T-helper 1 cell treated with Interleukin-12 subunit alpha and Interleukin-12 subunit beta and Interleukin-4 antibody, amounts not matched to agents 30 μg/mL and 1 μg/mL, for 36 hours (primary cell): ENCODE measurements at regions not wholly inside any gene's neighbourhood (a gene's known extent, or its start where the extent isn't known, plus 50 kb on each side); places are given as distances from the start of the nearest gene placed in this dataset.
A peak's percentile ranks its signal among the peaks of the same experiment; 100 is the strongest.

Experiments
- H3K27ac Mint-ChIP-seq: one replicate; pipeline ENCODE4 v1.8.0; 2021; ENCODE audit warnings: mild to moderate bottlenecking, mixed read lengths
- H3K27me3 Mint-ChIP-seq: one replicate; pipeline ENCODE4 v1.8.0; 2021; ENCODE audit warnings: low read depth, mixed read lengths
- H3K36me3 Mint-ChIP-seq: one replicate; pipeline ENCODE4 v1.8.0; 2021; ENCODE audit warnings: low read depth, mixed read lengths
- H3K4me1 Mint-ChIP-seq: one replicate; pipeline ENCODE4 v1.8.0; 2021; ENCODE audit warnings: low read depth, mixed read lengths
- H3K4me3 Mint-ChIP-seq: one replicate; pipeline ENCODE4 v1.8.0; 2021; ENCODE audit warnings: mild to moderate bottlenecking, moderate library complexity, mixed read lengths
- H3K9me3 Mint-ChIP-seq: one replicate; pipeline ENCODE4 v1.8.0; 2021; ENCODE audit warnings: mixed read lengths

DNA sequence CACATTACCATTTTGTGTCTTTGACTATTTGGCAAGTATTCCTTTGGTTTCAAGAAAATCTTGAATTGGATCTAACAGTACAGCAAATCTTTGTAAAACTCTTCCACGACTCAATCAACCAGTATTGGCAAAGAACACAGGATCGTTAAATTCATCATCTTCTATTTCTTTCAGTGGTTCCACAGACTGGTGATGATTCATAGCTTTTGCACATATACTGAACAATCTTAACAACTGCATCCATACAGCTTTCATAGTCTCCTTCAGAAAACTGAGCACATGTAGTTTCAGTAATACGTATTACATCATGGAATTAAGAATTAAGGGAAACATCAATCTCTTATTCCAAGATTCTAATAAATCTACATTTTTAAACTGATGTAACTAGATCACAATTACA lies 91.6 kb upstream of the LIPC start:
- H3K9me3 Mint-ChIP-seq, result no peaks in the 10 kb centered on the region
- H3K4me1 Mint-ChIP-seq, result peaks cover 9% of the 10 kb centered on the region
- no peak overlapping the region for H3K27ac Mint-ChIP-seq
- no peak overlapping the region for H3K4me3 Mint-ChIP-seq
- peaks cover under 1% of the 10 kb centered on the region for H3K36me3 Mint-ChIP-seq
- peaks cover 4% of the 10 kb centered on the region for H3K27me3 Mint-ChIP-seq

DNA sequence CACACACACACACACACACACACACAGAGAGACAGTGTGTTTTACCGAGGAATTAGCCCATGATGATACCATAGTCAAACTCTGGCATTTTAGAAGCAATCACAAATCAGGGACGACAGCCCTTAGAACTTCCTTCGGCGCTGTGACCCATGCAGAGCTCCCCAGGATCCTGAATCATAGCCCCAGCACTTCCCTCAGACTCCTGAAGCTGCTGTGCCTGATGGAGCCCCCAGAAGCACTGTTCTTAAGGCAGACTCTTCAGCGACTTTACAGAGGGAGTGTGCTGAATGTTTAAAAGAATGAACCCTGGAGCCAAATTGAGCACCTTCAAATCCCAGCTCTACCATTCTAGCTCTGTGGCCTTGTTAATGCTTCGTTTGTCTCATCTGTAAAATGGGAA lies 89.3 kb upstream of the LIPC start:
- no peak overlapping the region for H3K4me3 Mint-ChIP-seq
- H3K36me3 Mint-ChIP-seq, result no peaks in the 10 kb centered on the region
- H3K4me1 Mint-ChIP-seq, result peaks cover 9% of the 10 kb centered on the region
- no peak overlapping the region for H3K27ac Mint-ChIP-seq
- peaks cover 4% of the 10 kb centered on the region for H3K27me3 Mint-ChIP-seq
- no peaks in the 10 kb centered on the region for H3K9me3 Mint-ChIP-seq

DNA sequence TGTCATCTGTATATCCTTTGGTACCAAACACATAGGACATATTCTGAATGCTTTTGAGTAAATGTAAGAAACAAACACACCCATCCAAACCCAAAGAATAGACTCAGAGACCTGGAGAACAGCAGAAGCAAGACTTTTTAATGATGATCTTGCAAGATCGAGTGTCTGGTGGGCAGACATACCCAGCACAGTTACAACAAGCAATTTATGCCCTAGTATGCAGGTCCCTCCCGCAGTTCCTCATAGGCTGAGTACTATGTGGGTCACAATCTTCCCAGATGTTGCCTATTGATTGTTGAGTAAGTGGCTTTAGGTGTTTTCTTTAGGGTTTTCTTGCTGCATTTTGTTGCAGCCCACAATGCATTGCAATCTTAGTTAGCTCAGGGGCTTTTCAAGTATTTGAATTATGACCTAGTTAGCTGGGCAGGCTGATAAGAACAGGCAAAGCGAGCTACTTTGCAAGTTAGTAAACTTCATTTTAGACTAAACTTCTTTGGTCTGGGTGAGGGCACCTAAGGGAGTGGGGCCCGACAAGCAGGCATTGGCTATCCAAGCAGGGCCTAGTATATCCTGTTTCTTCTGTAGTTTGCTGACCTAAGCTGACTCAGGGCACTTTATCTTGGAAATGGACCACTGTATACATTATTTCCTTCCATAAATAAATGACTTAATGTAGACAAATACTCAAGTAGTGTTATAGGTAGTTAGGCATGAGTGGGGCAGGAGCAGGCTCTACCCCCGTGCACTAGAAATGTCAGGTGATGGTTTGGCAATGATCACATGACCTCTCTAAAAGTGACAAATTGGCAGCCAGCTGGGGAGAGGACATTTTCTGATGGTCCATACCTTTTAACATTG lies 87.3 kb upstream of the LIPC start:
- Mint-ChIP-seq H3K36me3 (peaks cover 1% of the 10 kb centered on the region), H3K27me3 (peaks cover 4% of the 10 kb centered on the region), H3K9me3 (peaks cover 6% of the 10 kb centered on the region), H3K27ac (no peak overlapping the region), H3K4me3 (no peak overlapping the region), H3K4me1 (peaks cover 11% of the 10 kb centered on the region)

DNA sequence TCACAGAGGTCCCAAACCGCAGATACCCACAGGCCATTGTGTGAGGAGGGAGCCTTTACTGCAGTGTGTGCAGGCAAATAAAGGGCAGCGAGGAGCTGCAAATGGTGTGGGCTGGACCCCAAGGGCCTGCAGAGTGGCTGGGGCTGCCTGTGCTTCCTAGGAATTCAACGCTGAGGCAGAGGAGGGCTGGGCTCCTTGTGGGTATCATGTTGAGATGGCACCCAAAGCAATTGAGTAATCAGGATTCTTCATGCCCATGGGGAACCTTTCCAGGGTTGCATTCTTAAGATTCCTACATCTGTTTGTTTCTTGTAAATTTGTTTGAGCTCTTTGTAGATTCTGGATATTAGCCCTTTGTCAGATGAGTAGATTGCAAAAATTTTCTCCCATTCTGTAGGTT lies 85.4 kb upstream of the LIPC start:
- Mint-ChIP-seq H3K4me3 (no peak overlapping the region), H3K27me3 (peaks cover 4% of the 10 kb centered on the region), H3K36me3 (peaks cover 1% of the 10 kb centered on the region), H3K27ac (no peak overlapping the region), H3K9me3 (peaks cover 6% of the 10 kb centered on the region), H3K4me1 (peaks cover 7% of the 10 kb centered on the region)

DNA sequence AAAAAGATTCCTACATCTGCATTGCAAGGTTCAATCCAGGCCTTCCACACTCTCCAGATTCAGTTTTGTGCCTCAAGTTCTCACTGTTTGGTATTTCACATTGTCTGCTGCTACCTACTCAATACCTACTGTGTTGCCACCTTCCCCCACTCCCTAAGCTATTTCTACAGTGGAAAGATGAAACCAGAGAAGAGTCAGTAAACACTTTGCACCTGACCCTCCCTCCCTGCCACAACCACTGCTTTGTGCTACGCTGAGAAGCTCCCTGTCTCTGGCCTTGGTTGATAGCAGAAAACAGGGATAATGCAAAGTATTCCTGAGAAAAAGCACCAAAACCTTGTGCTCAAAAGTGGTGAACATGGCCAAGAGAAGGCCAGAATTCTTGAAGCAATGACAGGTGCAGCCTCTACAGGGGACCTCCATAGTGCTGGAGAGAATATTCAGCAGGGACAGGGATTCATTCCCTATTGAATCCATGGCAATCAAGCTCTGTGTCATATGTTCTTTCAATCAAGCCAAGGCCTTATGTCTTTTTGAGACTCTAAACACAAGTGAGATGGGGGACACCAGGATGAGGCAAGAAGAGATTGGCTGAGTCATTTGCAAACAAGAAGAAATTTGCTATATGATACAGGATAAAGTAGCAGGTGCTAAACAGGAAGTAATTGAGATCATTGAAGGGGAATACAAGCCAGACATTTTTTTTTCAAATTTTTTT lies 83.5 kb upstream of the LIPC start:
- Mint-ChIP-seq H3K36me3 (peaks cover 4% of the 10 kb centered on the region), H3K9me3 (peaks cover 10% of the 10 kb centered on the region), H3K27ac (no peak overlapping the region), H3K4me1 (peaks cover 10% of the 10 kb centered on the region), H3K4me3 (no peak overlapping the region), H3K27me3 (peaks cover 4% of the 10 kb centered on the region)

DNA sequence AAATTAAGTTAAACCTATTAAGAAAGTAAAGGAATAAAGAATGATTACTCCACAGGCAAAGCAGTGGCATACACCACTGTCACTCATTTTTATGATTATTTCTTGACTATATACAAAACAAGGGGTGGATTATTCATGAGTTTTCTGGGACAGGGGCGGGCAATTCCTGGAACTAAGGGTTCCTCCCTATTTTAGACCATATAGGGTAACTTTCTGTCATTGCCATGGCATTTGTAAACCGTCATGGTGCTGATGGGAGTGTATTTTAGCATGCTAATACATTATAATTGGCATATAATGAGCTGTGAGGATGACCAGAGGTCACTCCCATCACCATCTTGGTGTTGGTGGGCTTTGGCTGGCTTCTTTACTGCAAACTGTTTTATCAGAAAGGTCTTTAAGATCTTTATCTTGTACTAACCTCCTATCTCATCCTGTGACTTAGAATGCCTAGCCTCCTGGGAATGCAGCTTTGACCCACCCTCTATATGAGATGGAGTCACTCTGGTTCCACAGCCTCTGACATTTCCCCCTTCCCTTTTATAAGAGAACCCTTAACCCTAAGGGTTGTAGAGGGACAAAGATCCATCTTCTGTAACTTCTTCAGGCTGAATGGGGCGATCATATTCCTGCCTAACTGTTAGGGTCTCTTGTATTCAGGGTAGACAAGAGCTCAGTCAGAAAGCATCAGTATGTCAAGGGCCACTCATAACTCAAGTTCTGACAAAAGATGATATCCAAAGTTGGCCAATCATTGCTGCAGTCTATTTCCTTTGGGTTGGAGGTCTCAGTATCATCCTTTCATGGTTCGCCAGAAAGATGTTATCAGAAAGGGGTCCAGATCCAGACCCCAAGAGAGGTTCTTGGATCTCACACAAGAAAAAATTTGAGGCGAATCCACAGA lies 79.5 kb upstream of the LIPC start:
- H3K4me3 Mint-ChIP-seq, result no peak overlapping the region
- H3K36me3 Mint-ChIP-seq, result peaks cover 4% of the 10 kb centered on the region
- H3K27ac Mint-ChIP-seq, result no peak overlapping the region

DNA sequence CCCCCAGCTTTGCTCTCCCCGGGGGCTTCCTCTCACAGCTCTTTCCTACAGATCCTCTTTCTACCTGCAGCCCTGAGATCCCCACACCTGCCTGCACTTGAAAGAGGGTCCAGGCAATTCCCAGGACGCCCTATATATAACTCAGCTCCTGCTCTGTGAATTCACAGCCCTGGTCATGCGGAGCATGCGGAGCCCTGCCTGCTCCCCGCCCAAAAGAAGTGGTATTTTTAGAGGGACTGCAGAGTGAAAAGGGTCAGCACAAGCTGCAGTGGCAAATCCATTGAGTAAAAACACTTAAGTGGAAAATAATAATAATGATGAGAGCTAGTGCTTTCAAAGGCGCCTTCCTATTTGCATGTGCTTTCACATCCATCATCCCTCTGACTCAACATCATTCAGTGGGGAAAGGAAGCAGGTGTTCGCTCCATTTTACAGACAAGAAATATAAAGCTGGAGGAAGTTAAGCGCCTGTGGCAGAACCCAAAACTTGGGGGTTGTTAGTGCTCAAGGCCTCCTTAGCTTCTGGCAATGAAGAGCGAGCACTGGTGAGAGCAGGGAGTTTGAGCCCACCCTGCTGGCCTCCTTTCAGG lies 76.3 kb upstream of the LIPC start:
- Mint-ChIP-seq H3K4me1 (peaks cover 23% of the 10 kb centered on the region), H3K9me3 (peaks cover 4% of the 10 kb centered on the region), H3K36me3 (peaks cover 3% of the 10 kb centered on the region), H3K27ac (no peak overlapping the region), H3K4me3 (no peak overlapping the region), H3K27me3 (no peaks in the 10 kb centered on the region)

More for the DNA sequence above, 79.5 kb upstream of the LIPC start:
- Mint-ChIP-seq H3K27me3 (no peaks in the 10 kb centered on the region), H3K9me3 (peaks cover 10% of the 10 kb centered on the region), H3K4me1 (peaks cover 8% of the 10 kb centered on the region)

DNA sequence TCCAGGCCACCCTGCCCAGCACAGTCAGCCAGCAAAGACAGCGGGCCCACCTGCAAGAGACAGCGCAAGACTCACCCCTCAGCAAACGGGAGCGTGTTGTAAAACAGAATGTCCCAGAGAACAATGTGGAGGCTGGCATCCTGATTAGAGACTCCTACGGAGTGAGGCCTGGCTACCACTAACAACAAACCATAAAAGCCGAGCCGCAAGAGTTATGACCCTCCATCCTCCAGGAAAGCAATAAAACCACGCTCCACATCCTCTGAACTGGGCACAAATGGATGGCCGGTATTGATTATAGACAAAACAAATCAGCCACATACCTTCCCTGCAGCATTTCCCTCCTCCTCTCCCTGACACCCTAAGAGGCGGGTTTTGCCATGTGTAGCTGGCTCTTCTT lies 75.8 kb upstream of the LIPC start:
- no peak overlapping the region for H3K4me3 Mint-ChIP-seq
- H3K4me1 Mint-ChIP-seq, result peaks cover 23% of the 10 kb centered on the region
- H3K36me3 Mint-ChIP-seq, result peaks cover 3% of the 10 kb centered on the region
- H3K27me3 Mint-ChIP-seq, result no peaks in the 10 kb centered on the region
- peaks cover 4% of the 10 kb centered on the region for H3K9me3 Mint-ChIP-seq
- H3K27ac Mint-ChIP-seq, result no peak overlapping the region

DNA sequence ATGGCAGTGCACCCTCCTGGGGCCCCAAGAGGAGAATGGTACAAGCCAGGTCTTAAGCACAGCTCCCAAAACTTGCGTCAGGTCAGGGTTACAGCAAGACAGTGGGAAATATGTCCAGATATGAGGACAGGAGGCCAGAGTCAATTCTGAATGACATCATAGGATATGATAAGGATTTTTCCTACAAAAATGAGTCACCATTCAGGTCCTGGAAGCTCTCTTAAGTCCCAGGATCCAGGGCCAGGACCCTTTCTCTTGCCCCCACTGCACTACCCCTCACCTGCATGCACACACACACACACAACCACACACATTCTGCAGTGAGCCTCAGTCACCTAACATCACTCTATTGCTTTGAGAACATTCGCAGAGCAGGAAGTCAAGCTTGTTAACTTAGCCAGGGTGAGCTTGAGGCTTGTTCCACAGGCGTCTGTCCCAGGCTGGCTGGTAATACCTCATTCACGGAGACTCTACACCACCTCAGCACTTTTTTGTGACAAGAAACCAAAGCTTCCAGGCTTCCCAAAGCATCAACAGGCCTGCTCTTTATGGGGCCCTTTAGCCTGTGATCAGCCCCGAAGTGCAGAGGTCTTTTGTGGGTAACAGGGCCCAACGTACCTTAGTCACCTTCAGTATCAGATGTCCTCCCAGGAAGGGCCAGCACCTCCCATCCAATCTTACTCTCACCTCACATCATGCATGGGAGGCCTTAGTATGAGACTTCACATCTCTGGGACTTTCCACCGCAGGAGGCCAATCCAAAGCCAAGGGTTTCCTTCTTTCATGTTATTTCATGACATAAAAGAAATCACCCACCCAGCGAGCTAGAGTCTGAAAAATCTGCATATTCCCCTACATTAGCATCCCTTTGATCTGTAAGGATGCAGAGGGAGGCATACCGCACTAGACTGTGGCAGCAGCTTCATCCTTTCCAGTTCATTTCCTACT lies 74.0 kb upstream of the LIPC start:
- Mint-ChIP-seq H3K9me3 (no peaks in the 10 kb centered on the region), H3K4me1 (peaks cover 30% of the 10 kb centered on the region), H3K27ac (peak overlapping the region; percentile 89), H3K27me3 (no peaks in the 10 kb centered on the region), H3K36me3 (no peaks in the 10 kb centered on the region), H3K4me3 (peak overlapping the region; percentile 32)

DNA sequence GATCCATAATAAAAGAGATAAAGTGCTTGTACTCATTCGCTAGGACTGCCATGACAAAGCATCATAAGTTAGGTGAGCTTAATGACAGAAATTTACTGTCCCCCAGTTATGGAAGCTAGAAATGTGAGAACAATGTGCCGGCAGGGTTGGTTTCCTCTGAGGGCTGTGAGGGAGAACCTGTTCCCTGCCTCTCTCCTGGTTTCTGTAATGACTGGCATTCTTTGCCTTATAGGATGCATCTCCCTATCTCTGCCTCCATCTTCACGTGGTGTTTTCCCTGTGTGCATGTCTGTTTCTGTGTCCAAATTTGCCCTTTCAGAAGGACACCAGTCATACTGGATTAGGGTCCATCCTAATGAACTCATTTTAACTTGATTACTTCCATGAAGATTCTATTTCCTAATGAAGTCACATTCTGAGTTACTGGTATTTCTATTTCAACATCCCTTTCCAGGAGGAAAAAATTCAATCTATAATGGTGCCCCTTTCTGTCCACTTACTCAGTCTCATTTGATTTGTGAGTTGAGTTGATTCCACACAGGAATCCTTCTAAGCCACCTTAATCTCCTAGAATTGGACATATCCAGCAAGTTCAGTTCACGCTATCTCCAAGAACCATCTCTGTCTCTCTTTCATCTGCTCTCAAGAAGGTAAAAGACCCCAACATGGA lies 71.2 kb upstream of the LIPC start:
- Mint-ChIP-seq H3K36me3 (peaks cover 5% of the 10 kb centered on the region), H3K27ac (no peak overlapping the region), H3K4me3 (no peak overlapping the region), H3K9me3 (no peaks in the 10 kb centered on the region), H3K4me1 (peaks cover 33% of the 10 kb centered on the region), H3K27me3 (no peaks in the 10 kb centered on the region)

DNA sequence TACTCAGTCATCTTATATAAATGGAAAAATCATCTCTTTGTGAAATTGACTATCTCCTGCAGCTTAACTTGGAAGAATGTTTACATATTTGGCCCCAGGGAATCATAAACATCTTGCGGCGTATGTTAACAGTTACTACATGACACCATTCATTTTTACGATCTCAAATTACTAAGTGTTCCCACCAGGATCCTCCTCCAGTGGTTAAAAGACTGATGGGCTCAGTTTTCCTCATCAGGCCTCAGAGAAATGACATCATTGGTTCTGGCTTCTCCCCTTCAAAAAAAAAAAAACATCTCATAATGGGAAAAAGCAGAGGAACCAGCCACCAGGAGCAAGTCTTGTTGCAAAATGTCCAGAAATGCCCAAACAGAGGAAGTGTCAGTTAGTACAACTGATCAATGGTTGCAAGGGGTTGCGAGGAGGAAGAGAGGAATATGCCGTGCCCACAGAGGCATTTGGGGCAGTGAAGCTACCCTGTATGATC lies 70.5 kb upstream of the LIPC start:
- H3K36me3 Mint-ChIP-seq, result peaks cover 7% of the 10 kb centered on the region
- peaks cover 33% of the 10 kb centered on the region for H3K4me1 Mint-ChIP-seq
- no peak overlapping the region for H3K27ac Mint-ChIP-seq
- H3K4me3 Mint-ChIP-seq, result no peak overlapping the region
- H3K9me3 Mint-ChIP-seq, result no peaks in the 10 kb centered on the region
- H3K27me3 Mint-ChIP-seq, result no peaks in the 10 kb centered on the region

DNA sequence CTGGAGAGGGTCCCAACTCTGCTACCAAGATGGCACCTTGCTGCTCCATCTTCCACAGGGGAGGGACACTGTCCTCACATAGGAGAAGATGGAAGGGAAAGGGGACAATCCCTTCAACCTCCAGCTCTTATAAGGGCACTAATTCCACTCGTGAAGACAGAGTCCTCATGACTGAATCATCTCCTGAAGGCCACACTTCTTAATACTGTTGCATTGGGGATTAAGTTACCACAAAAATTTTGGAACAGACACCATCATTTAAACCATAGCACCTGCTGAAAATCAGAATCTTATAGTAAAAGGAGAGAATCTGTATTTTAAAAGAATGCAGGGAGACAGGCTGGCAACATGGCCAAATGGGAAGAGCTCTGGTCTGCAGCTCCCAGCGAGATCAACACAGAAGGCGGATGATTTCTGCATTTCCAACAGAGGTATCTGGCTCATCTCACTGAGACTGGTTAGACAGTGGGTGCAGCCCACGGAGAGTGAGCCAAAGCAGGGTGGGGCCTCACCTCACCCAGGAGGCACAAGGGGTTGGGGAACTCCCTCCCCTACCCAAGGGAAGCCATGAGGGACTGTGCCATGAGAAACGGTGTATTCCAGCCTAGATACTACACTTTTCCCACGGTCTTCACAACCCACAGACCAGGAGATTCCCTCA lies 69.4 kb upstream of the LIPC start:
- H3K4me3 Mint-ChIP-seq, result no peak overlapping the region
- no peaks in the 10 kb centered on the region for H3K27me3 Mint-ChIP-seq
- H3K27ac Mint-ChIP-seq, result no peak overlapping the region
- peaks cover 7% of the 10 kb centered on the region for H3K36me3 Mint-ChIP-seq
- H3K4me1 Mint-ChIP-seq, result peaks cover 31% of the 10 kb centered on the region
- no peaks in the 10 kb centered on the region for H3K9me3 Mint-ChIP-seq
